ENCODE measurements at regions not wholly inside any gene's neighbourhood (a gene's known extent, or its start where the extent isn't known, plus 50 kb on each side); places are given as distances from the start of the nearest gene placed in this dataset.

- no peaks in the 10 kb centered on the region for H3K36me3 ChIP-seq (replicated peaks; ENCODE audit: low read depth, low read length)
- H2AFZ ChIP-seq (ENCODE audit: low read depth, low read length): no peak overlapping the region
- no peak overlapping the region for H3K27ac ChIP-seq (ENCODE audit: low read length)
- TF ChIP-seq EZH2phosphoT487 (IDR thresholded peaks at IDR 0.05; ENCODE audit: low read depth): no peak
- TF ChIP-seq, protein P1, sequence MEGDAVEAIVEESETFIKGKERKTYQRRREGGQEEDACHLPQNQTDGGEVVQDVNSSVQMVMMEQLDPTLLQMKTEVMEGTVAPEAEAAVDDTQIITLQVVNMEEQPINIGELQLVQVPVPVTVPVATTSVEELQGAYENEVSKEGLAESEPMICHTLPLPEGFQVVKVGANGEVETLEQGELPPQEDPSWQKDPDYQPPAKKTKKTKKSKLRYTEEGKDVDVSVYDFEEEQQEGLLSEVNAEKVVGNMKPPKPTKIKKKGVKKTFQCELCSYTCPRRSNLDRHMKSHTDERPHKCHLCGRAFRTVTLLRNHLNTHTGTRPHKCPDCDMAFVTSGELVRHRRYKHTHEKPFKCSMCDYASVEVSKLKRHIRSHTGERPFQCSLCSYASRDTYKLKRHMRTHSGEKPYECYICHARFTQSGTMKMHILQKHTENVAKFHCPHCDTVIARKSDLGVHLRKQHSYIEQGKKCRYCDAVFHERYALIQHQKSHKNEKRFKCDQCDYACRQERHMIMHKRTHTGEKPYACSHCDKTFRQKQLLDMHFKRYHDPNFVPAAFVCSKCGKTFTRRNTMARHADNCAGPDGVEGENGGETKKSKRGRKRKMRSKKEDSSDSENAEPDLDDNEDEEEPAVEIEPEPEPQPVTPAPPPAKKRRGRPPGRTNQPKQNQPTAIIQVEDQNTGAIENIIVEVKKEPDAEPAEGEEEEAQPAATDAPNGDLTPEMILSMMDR (IDR thresholded peaks at IDR 0.05; ENCODE audit: low read depth, low read length): no peak
- H4K20me1 ChIP-seq (ENCODE audit: insufficient read depth, low read length): no peaks in the 10 kb centered on the region
- H3K4me2 ChIP-seq (ENCODE audit: low read length): no peak overlapping the region
- H3K4me3 ChIP-seq (ENCODE audit: low read length): no peak overlapping the region
- H3K9me3 ChIP-seq (ENCODE audit: insufficient read depth, low read length): no peaks in the 10 kb centered on the region
- no peaks in the 10 kb centered on the region for H3K79me2 ChIP-seq (ENCODE audit: low read length)
- H3K27me3 ChIP-seq (ENCODE audit: low read depth, low read length): peaks cover 31% of the 10 kb centered on the region
- peaks cover 7% of the 10 kb centered on the region; the same call in 1 of the 2 replicates for H3K4me1 ChIP-seq (ENCODE audit: low read length)
- no peak overlapping the region for H3K9ac ChIP-seq (ENCODE audit: low read length)
These were observed 63.0 kb upstream of the CCBE1 start for GRCh38 chr18:59760212-59760611.

- no peak overlapping the region for H3K27ac ChIP-seq (ENCODE audit: low read length)
- H3K36me3 ChIP-seq (replicated peaks; ENCODE audit: low read depth, low read length): no peaks in the 10 kb centered on the region
- H3K9me3 ChIP-seq (ENCODE audit: insufficient read depth, low read length): no peaks in the 10 kb centered on the region
- no peaks in the 10 kb centered on the region for H3K4me1 ChIP-seq (ENCODE audit: low read length)
- no peak for TF ChIP-seq EZH2phosphoT487 (IDR thresholded peaks at IDR 0.05; ENCODE audit: low read depth)
- TF ChIP-seq, protein P1 (IDR thresholded peaks at IDR 0.05; ENCODE audit: low read depth, low read length): no peak
- H3K4me3 ChIP-seq (ENCODE audit: low read length): no peak overlapping the region
- peaks cover 31% of the 10 kb centered on the region for H3K27me3 ChIP-seq (ENCODE audit: low read depth, low read length)
- H3K4me2 ChIP-seq (ENCODE audit: low read length): no peak overlapping the region
- H3K79me2 ChIP-seq (ENCODE audit: low read length): no peaks in the 10 kb centered on the region
- H3K9ac ChIP-seq (ENCODE audit: low read length): no peak overlapping the region
- no peaks in the 10 kb centered on the region for H4K20me1 ChIP-seq (ENCODE audit: insufficient read depth, low read length)
- no peak overlapping the region for H2AFZ ChIP-seq (ENCODE audit: low read depth, low read length)
These were observed 61.6 kb upstream of the CCBE1 start for GRCh38 chr18:59758837-59759236.

GRCh38 chr18:59758106-59758505 lies 60.9 kb upstream of the CCBE1 start:
- no peak overlapping the region for H3K9ac ChIP-seq (ENCODE audit: low read length)
- no peaks in the 10 kb centered on the region for H3K9me3 ChIP-seq (ENCODE audit: insufficient read depth, low read length)
- no peak overlapping the region for H2AFZ ChIP-seq (ENCODE audit: low read depth, low read length)

DNA sequence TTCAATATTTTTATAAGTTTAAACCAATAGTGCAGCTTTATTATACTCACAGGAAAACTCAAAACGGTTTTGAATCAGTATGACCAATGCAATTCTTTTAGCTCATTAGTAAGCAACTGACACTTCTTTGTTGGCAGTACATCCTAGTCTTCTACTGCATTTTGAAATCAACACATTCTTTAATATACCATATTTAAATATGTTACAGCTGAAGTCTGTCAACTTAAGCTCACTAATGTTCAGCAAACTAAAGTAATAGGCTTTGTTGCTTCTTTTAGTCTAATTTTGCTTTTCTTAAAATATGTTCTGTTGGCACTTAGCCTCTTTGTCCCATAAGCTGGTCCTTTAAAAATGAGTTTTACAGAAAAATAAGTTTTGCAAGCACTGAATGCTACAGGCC lies 55.4 kb upstream of the CCBE1 start:
- no peak overlapping the region for H2AFZ ChIP-seq (ENCODE audit: low read depth, low read length)
- TF ChIP-seq EZH2phosphoT487 (IDR thresholded peaks at IDR 0.05; ENCODE audit: low read depth): no peak
- TF ChIP-seq, protein P1 (IDR thresholded peaks at IDR 0.05; ENCODE audit: low read depth, low read length): no peak
- no peak overlapping the region for H3K9ac ChIP-seq (ENCODE audit: low read length)
- H3K79me2 ChIP-seq (ENCODE audit: low read length): no peaks in the 10 kb centered on the region
- H3K27me3 ChIP-seq (ENCODE audit: low read depth, low read length): peaks cover 28% of the 10 kb centered on the region
- H3K4me3 ChIP-seq (ENCODE audit: low read length): no peak overlapping the region
- H3K9me3 ChIP-seq (ENCODE audit: insufficient read depth, low read length): no peaks in the 10 kb centered on the region
- H3K27ac ChIP-seq (ENCODE audit: low read length): no peak overlapping the region
- no peak overlapping the region for H3K4me2 ChIP-seq (ENCODE audit: low read length)
- no peaks in the 10 kb centered on the region for H3K36me3 ChIP-seq (replicated peaks; ENCODE audit: low read depth, low read length)
- H3K4me1 ChIP-seq (ENCODE audit: low read length): peaks cover 4% of the 10 kb centered on the region; the same call in 1 of the 2 replicates
- no peaks in the 10 kb centered on the region for H4K20me1 ChIP-seq (ENCODE audit: insufficient read depth, low read length)

More at GRCh38 chr18:59758106-59758505, 60.9 kb upstream of the CCBE1 start:
- no peaks in the 10 kb centered on the region for H3K79me2 ChIP-seq (ENCODE audit: low read length)
- H3K36me3 ChIP-seq (replicated peaks; ENCODE audit: low read depth, low read length): no peaks in the 10 kb centered on the region
- no peaks in the 10 kb centered on the region for H4K20me1 ChIP-seq (ENCODE audit: insufficient read depth, low read length)
- no peak overlapping the region for H3K4me2 ChIP-seq (ENCODE audit: low read length)
- H3K4me3 ChIP-seq (ENCODE audit: low read length): no peak overlapping the region
- no peak for TF ChIP-seq EZH2phosphoT487 (IDR thresholded peaks at IDR 0.05; ENCODE audit: low read depth)
- TF ChIP-seq, protein P1 (IDR thresholded peaks at IDR 0.05; ENCODE audit: low read depth, low read length): no peak
- no peak overlapping the region for H3K27ac ChIP-seq (ENCODE audit: low read length)
- no peaks in the 10 kb centered on the region for H3K4me1 ChIP-seq (ENCODE audit: low read length)
- peaks cover 24% of the 10 kb centered on the region for H3K27me3 ChIP-seq (ENCODE audit: low read depth, low read length)
